ENCODE measurements at regions not wholly inside any gene's neighbourhood (a gene's known extent, or its start where the extent isn't known, plus 50 kb on each side); places are given as distances from the start of the nearest gene placed in this dataset.

GRCh38 chr10:113263056-113263455, 289.8 kb upstream of the HABP2 start:
- H3F3A ChIP-seq (ENCODE audit: insufficient read depth, low read length), result no peaks in the 10 kb centered on the region
- no peaks in the 10 kb centered on the region for H3K9me2 ChIP-seq (ENCODE audit: low read depth, low read length)
- no peak overlapping the region for H3K4me3 ChIP-seq (ENCODE audit: low read depth, low read length, poor library complexity, severe bottlenecking)
- no peak overlapping the region for H3K27ac ChIP-seq (ENCODE audit: low read depth, low read length, poor library complexity, severe bottlenecking)
- H3K9ac ChIP-seq (ENCODE audit: low read length), result no peak overlapping the region
- H3K27me3 ChIP-seq (ENCODE audit: insufficient read depth, low read length), result peaks cover 4% of the 10 kb centered on the region; the same call in 1 of the 2 replicates
- TF ChIP-seq CTCF (IDR thresholded peaks at IDR 0.05; ENCODE audit: low read length), result no peak
- no peak for TF ChIP-seq EZH2 (IDR thresholded peaks at IDR 0.05; ENCODE audit: borderline replicate concordance, low read length)
- H3K36me3 ChIP-seq (ENCODE audit: insufficient read depth, low read length), result no peaks in the 10 kb centered on the region
- H2AFZ ChIP-seq (ENCODE audit: low read length), result no peak overlapping the region
- no peaks in the 10 kb centered on the region for H4K20me1 ChIP-seq (ENCODE audit: insufficient read depth, low read length)
- H3K9me3 ChIP-seq (ENCODE audit: low read length), result no peaks in the 10 kb centered on the region
- H3K79me2 ChIP-seq (ENCODE audit: insufficient read depth, low read length), result no peaks in the 10 kb centered on the region
- no peak overlapping the region for H3K4me2 ChIP-seq (ENCODE audit: low read length)
- no peaks in the 10 kb centered on the region for H3K4me1 ChIP-seq (ENCODE audit: insufficient read depth, low read length, severe bottlenecking)

- H3K27me3 ChIP-seq (ENCODE audit: insufficient read depth, low read length), result peaks cover 4% of the 10 kb centered on the region; the same call in 1 of the 2 replicates
- no peaks in the 10 kb centered on the region for H3F3A ChIP-seq (ENCODE audit: insufficient read depth, low read length)
- no peaks in the 10 kb centered on the region for H4K20me1 ChIP-seq (ENCODE audit: insufficient read depth, low read length)
- H3K27ac ChIP-seq (ENCODE audit: low read depth, low read length, poor library complexity, severe bottlenecking), result no peak overlapping the region
- H3K4me2 ChIP-seq (ENCODE audit: low read length), result no peak overlapping the region
- no peaks in the 10 kb centered on the region for H3K9me3 ChIP-seq (ENCODE audit: low read length)
- no peaks in the 10 kb centered on the region for H3K36me3 ChIP-seq (ENCODE audit: insufficient read depth, low read length)
- H3K4me3 ChIP-seq (ENCODE audit: low read depth, low read length, poor library complexity, severe bottlenecking), result no peak overlapping the region
- H3K4me1 ChIP-seq (ENCODE audit: insufficient read depth, low read length, severe bottlenecking), result no peaks in the 10 kb centered on the region
- no peak for TF ChIP-seq CTCF (IDR thresholded peaks at IDR 0.05; ENCODE audit: low read length)
- no peaks in the 10 kb centered on the region for H3K9me2 ChIP-seq (ENCODE audit: low read depth, low read length)
- H3K9ac ChIP-seq (ENCODE audit: low read length), result no peak overlapping the region
- no peak overlapping the region for H2AFZ ChIP-seq (ENCODE audit: low read length)
- no peaks in the 10 kb centered on the region for H3K79me2 ChIP-seq (ENCODE audit: insufficient read depth, low read length)
Measured at GRCh38 chr10:113264333-113265131, 288.3 kb upstream of the HABP2 start.

- no peaks in the 10 kb centered on the region for H3K9me3 ChIP-seq (ENCODE audit: low read length)
- H3K4me1 ChIP-seq (ENCODE audit: insufficient read depth, low read length, severe bottlenecking), result no peaks in the 10 kb centered on the region
- H3K9me2 ChIP-seq (ENCODE audit: low read depth, low read length), result no peaks in the 10 kb centered on the region
- no peaks in the 10 kb centered on the region for H4K20me1 ChIP-seq (ENCODE audit: insufficient read depth, low read length)
- no peak overlapping the region for H3K27ac ChIP-seq (ENCODE audit: low read depth, low read length, poor library complexity, severe bottlenecking)
- no peaks in the 10 kb centered on the region for H3K79me2 ChIP-seq (ENCODE audit: insufficient read depth, low read length)
- H3K4me3 ChIP-seq (ENCODE audit: low read depth, low read length, poor library complexity, severe bottlenecking), result no peak overlapping the region
- H3K4me2 ChIP-seq (ENCODE audit: low read length), result no peak overlapping the region
- no peak overlapping the region for H3K9ac ChIP-seq (ENCODE audit: low read length)
- TF ChIP-seq EZH2 (IDR thresholded peaks at IDR 0.05; ENCODE audit: borderline replicate concordance, low read length), result no peak
- no peak for TF ChIP-seq CTCF (IDR thresholded peaks at IDR 0.05; ENCODE audit: low read length)
- H3K36me3 ChIP-seq (ENCODE audit: insufficient read depth, low read length), result no peaks in the 10 kb centered on the region
- peaks cover 4% of the 10 kb centered on the region; the same call in 1 of the 2 replicates for H3K27me3 ChIP-seq (ENCODE audit: insufficient read depth, low read length)
- no peaks in the 10 kb centered on the region for H3F3A ChIP-seq (ENCODE audit: insufficient read depth, low read length)
- no peak overlapping the region for H2AFZ ChIP-seq (ENCODE audit: low read length)
Measured at GRCh38 chr10:113266147-113266546, 286.7 kb upstream of the HABP2 start.

All from OCI-LY1 (cell line).